Astrocyte (in vitro differentiated cells and primary cell): ENCODE measurements at regions not wholly inside any gene's neighbourhood (a gene's known extent, or its start where the extent isn't known, plus 50 kb on each side); places are given as distances from the start of the nearest gene placed in this dataset.

ENCODE experiments used
- DNase-seq: peaks from one replicate; pipeline ENCODE4 v3.0.0-alpha.2; 2010; ENCODE audit warnings: low read depth
- FAIRE-seq: peaks from 2 replicates; lab custom pipeline; 2011; peaks lifted over from hg19 to GRCh38; lab: Jason Lieb, UNC
- H2AFZ ChIP-seq: 2 replicates; pipeline ENCODE4 v1.6.0; 2012; ENCODE audit warnings: low read depth, low read length, inconsistent platforms
- H3K27ac ChIP-seq: 2 replicates; pipeline ENCODE4 v1.5.1; 2011; ENCODE audit warnings: low read depth, low read length, inconsistent platforms
- H3K27me3 ChIP-seq: 2 replicates; pipeline ENCODE4 v1.6.0; 2011; ENCODE audit warnings: low read length, inconsistent platforms; ENCODE audit not compliant: insufficient read depth
- H3K36me3 ChIP-seq: 2 replicates; pipeline ENCODE4 v1.5.1; 2011; ENCODE audit warnings: low read length, inconsistent platforms; ENCODE audit not compliant: insufficient read depth
- H3K4me1 ChIP-seq: 2 replicates; pipeline ENCODE4 v1.5.1; 2011; ENCODE audit warnings: low read length, inconsistent platforms; ENCODE audit not compliant: insufficient read depth
- H3K4me2 ChIP-seq: 2 replicates; pipeline ENCODE4 v1.6.0; 2012; ENCODE audit warnings: low read length, inconsistent platforms
- H3K4me3 ChIP-seq: 2 replicates; pipeline ENCODE4 v1.5.1; 2011; ENCODE audit warnings: low read depth, mild to moderate bottlenecking, low read length, inconsistent platforms; ENCODE audit not compliant: insufficient read depth
- H3K79me2 ChIP-seq: 2 replicates; pipeline ENCODE4 v1.6.0; 2012; ENCODE audit warnings: mild to moderate bottlenecking, low read length, inconsistent platforms; ENCODE audit not compliant: insufficient read depth
- H3K9ac ChIP-seq: 2 replicates; pipeline ENCODE4 v1.6.0; 2012; ENCODE audit warnings: mild to moderate bottlenecking, low read length, inconsistent platforms
- H3K9me3 ChIP-seq: 2 replicates; pipeline ENCODE4 v1.5.1; 2012; ENCODE audit warnings: low read depth, mild to moderate bottlenecking, low read length, inconsistent platforms; ENCODE audit not compliant: insufficient read depth
- H4K20me1 ChIP-seq: 2 replicates; pipeline ENCODE4 v1.6.0; 2012; ENCODE audit warnings: low read length, inconsistent platforms; ENCODE audit not compliant: insufficient read depth
- H3K27ac Mint-ChIP-seq: one replicate; pipeline ENCODE4 v1.8.0; 2021; ENCODE audit warnings: mild to moderate bottlenecking, mixed read lengths; ENCODE audit not compliant: unreplicated experiment
- H3K27me3 Mint-ChIP-seq: one replicate; pipeline ENCODE4 v1.8.0; 2021; ENCODE audit warnings: low read depth, mixed read lengths; ENCODE audit not compliant: unreplicated experiment
- H3K36me3 Mint-ChIP-seq: one replicate; pipeline ENCODE4 v1.8.0; 2021; ENCODE audit warnings: low read depth, mixed read lengths; ENCODE audit not compliant: unreplicated experiment
- H3K4me1 Mint-ChIP-seq: one replicate; pipeline ENCODE4 v1.8.0; 2021; ENCODE audit warnings: low read depth, mixed read lengths; ENCODE audit not compliant: unreplicated experiment
- H3K4me3 Mint-ChIP-seq: one replicate; pipeline ENCODE4 v1.8.0; 2021; ENCODE audit warnings: mild to moderate bottlenecking, moderate library complexity, mixed read lengths; ENCODE audit not compliant: unreplicated experiment
- H3K9me3 Mint-ChIP-seq: one replicate; pipeline ENCODE4 v1.8.0; 2021; ENCODE audit warnings: mild to moderate bottlenecking, mixed read lengths; ENCODE audit not compliant: unreplicated experiment
- CTCF ChIP-seq: IDR thresholded peaks from 2 replicates; pipeline ENCODE4 v1.5.1; 2011; ENCODE audit warnings: low read depth, mild to moderate bottlenecking, inconsistent platforms, low read length, moderate library complexity; ENCODE audit not compliant: insufficient read depth
- EZH2 ChIP-seq: IDR thresholded peaks from 2 replicates; pipeline ENCODE4 v1.6.1; 2012; ENCODE audit warnings: mild to moderate bottlenecking, low read length, inconsistent platforms; ENCODE audit not compliant: insufficient read depth

GRCh38 chr1:177597393-177597792, 372.5 kb downstream of the SEC16B start:
- no peak for FAIRE-seq
- Histone ChIP-seq H3K4me1 (no peaks in the 10 kb centered on the region), H3K79me2 (no peaks in the 10 kb centered on the region), H3K27ac (no peak overlapping the region), H2AFZ (no peak overlapping the region), H3K36me3 (no peaks in the 10 kb centered on the region), H4K20me1 (no peaks in the 10 kb centered on the region), H3K27me3 (no peaks in the 10 kb centered on the region), H3K9me3 (no peaks in the 10 kb centered on the region), H3K4me2 (no peak overlapping the region), H3K4me3 (no peak overlapping the region), H3K9ac (no peak overlapping the region)
- TF ChIP-seq CTCF (no peak), EZH2 (no peak)
- Mint-ChIP-seq H3K27me3 (peaks cover 9% of the 10 kb centered on the region), H3K36me3 (no peaks in the 10 kb centered on the region), H3K4me1 (no peaks in the 10 kb centered on the region), H3K4me3 (no peak overlapping the region), H3K9me3 (no peaks in the 10 kb centered on the region), H3K27ac (no peak overlapping the region)
- DNase-seq: no peak

GRCh38 chr1:177596485-177596884, 373.4 kb downstream of the SEC16B start:
- H4K20me1 ChIP-seq: no peaks in the 10 kb centered on the region
- DNase-seq: no peak
- Mint-ChIP-seq H3K27ac (no peak overlapping the region), H3K4me1 (no peaks in the 10 kb centered on the region), H3K27me3 (peaks cover 8% of the 10 kb centered on the region), H3K9me3 (no peaks in the 10 kb centered on the region), H3K4me3 (no peak overlapping the region), H3K36me3 (no peaks in the 10 kb centered on the region)
- H3K4me1 ChIP-seq: no peaks in the 10 kb centered on the region
- no peaks in the 10 kb centered on the region for H3K79me2 ChIP-seq
- no peak overlapping the region for H3K27ac ChIP-seq
- H3K9ac ChIP-seq: no peak overlapping the region
- no peaks in the 10 kb centered on the region for H3K36me3 ChIP-seq
- TF ChIP-seq EZH2 (no peak), CTCF (no peak)
- no peaks in the 10 kb centered on the region for H3K9me3 ChIP-seq
- H3K27me3 ChIP-seq: no peaks in the 10 kb centered on the region
- no peak for FAIRE-seq
- no peak overlapping the region for H3K4me3 ChIP-seq
- H3K4me2 ChIP-seq: no peak overlapping the region
- H2AFZ ChIP-seq: no peak overlapping the region

GRCh38 chr1:177593105-177593504, 376.8 kb downstream of the SEC16B start:
- Mint-ChIP-seq H3K4me1 (no peaks in the 10 kb centered on the region), H3K4me3 (no peak overlapping the region), H3K36me3 (no peaks in the 10 kb centered on the region), H3K9me3 (no peaks in the 10 kb centered on the region), H3K27me3 (peaks cover 4% of the 10 kb centered on the region), H3K27ac (no peak overlapping the region)
- TF ChIP-seq CTCF: no peak
- no peak for TF ChIP-seq EZH2
- Histone ChIP-seq H3K4me1 (no peaks in the 10 kb centered on the region), H3K79me2 (no peaks in the 10 kb centered on the region), H3K27ac (no peak overlapping the region), H3K4me2 (no peak overlapping the region), H3K36me3 (no peaks in the 10 kb centered on the region), H3K27me3 (no peaks in the 10 kb centered on the region), H3K4me3 (no peak overlapping the region), H3K9ac (no peak overlapping the region), H2AFZ (no peak overlapping the region), H3K9me3 (no peaks in the 10 kb centered on the region), H4K20me1 (no peaks in the 10 kb centered on the region)
- FAIRE-seq (no peak), DNase-seq (no peak)
